Loucy (cell line): ENCODE measurements at regions not wholly inside any gene's neighbourhood (a gene's known extent, or its start where the extent isn't known, plus 50 kb on each side); places are given as distances from the start of the nearest gene placed in this dataset.

Source experiments
- EZH2phosphoT487 ChIP-seq: fragments of 200-600 bp; IDR thresholded peaks from 2 replicates; pipeline ENCODE4 v1.6.1; 2018; ENCODE audit warnings: antibody characterized with exemption, mild to moderate bottlenecking, moderate library complexity, borderline replicate concordance
- TF ChIP-seq, protein P1 (sequence below): fragments of 200-600 bp; sonication (generic); conservative IDR thresholded peaks from 2 replicates; pipeline ENCODE4 v1.5.1; 2014; ENCODE audit warnings: mild to moderate bottlenecking, antibody characterized with exemption, low read length

GRCh38 chr2:21664083-21664482, 540.3 kb downstream of the TDRD15 start:
- TF ChIP-seq, protein P1, sequence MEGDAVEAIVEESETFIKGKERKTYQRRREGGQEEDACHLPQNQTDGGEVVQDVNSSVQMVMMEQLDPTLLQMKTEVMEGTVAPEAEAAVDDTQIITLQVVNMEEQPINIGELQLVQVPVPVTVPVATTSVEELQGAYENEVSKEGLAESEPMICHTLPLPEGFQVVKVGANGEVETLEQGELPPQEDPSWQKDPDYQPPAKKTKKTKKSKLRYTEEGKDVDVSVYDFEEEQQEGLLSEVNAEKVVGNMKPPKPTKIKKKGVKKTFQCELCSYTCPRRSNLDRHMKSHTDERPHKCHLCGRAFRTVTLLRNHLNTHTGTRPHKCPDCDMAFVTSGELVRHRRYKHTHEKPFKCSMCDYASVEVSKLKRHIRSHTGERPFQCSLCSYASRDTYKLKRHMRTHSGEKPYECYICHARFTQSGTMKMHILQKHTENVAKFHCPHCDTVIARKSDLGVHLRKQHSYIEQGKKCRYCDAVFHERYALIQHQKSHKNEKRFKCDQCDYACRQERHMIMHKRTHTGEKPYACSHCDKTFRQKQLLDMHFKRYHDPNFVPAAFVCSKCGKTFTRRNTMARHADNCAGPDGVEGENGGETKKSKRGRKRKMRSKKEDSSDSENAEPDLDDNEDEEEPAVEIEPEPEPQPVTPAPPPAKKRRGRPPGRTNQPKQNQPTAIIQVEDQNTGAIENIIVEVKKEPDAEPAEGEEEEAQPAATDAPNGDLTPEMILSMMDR, result no peak
- TF ChIP-seq EZH2phosphoT487, result no peak
